Mesodermal cell (in vitro differentiated cells): ENCODE measurements at regions not wholly inside any gene's neighbourhood (a gene's known extent, or its start where the extent isn't known, plus 50 kb on each side); places are given as distances from the start of the nearest gene placed in this dataset.

Experiments
- H3K27ac ChIP-seq: 2 replicates; pipeline ENCODE4 v1.7.0; 2013; ENCODE audit warnings: mild to moderate bottlenecking, low read depth, low read length, moderate library complexity; ENCODE audit not compliant: severe bottlenecking
- H3K36me3 ChIP-seq: 2 replicates; pipeline ENCODE4 v1.7.1; 2013; ENCODE audit warnings: mild to moderate bottlenecking, low read length, moderate library complexity; ENCODE audit not compliant: control insufficient read depth, insufficient read depth
- H3K4me1 ChIP-seq: one replicate; pipeline ENCODE4 v1.7.1; 2013; ENCODE audit warnings: mild to moderate bottlenecking, low read length; ENCODE audit not compliant: insufficient read depth, control insufficient read depth, poor library complexity, severe bottlenecking
- H3K4me3 ChIP-seq: 2 replicates; pipeline ENCODE4 v1.7.0; 2013; ENCODE audit warnings: low read length, control low read depth, mild to moderate bottlenecking; ENCODE audit not compliant: insufficient read depth, poor library complexity, severe bottlenecking; ENCODE audit errors: extremely low read depth
- H3K9me3 ChIP-seq: 2 replicates; pipeline ENCODE4 v1.7.1; 2013; ENCODE audit warnings: mild to moderate bottlenecking, low read length, moderate library complexity; ENCODE audit not compliant: control insufficient read depth
- WGBS, 2 experiments: methylation state at CpG; one replicate each; pipeline ENCODE4 v1.1.5; 2013; ENCODE audit warnings: missing lambda C conversion rate in 2 of 2; ENCODE audit not compliant: insufficient coverage in 2 of 2; 5-methylcytosine and 5-hydroxymethylcytosine counted together

DNA sequence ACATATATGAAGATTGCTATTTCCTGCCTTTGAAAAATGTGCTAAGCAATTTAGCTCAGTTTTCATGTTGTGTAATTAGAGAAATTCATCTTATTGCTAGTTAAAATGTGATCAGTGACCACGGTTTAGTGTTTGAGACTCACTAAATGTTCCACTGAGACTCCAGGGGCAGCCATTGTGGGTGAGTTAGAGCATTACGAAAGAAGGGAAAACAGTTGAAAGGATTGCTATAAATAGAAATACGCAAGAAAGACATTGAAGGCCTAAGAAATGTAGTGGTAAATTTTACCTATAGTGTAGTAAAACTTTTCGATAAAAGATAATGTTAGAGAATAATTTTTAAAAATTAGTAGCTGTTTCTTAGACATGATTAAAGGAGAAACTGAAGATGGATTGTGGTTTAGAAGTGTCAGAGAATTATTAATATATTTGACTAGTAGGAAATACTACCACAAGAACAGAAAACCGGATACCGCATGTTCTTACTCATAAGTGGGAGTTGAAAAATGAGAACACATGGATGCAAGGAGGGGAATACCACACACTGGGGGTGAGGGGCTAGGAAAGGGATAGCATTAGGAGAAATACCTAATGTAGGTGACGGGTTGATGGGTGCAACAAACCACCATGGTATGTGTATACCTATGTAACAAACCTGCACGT lies 394.5 kb downstream of the SEMA3D start:
- Histone ChIP-seq H3K9me3 (peaks cover 3% of the 10 kb centered on the region), H3K36me3 (no peaks in the 10 kb centered on the region), H3K4me3 (no peak overlapping the region), H3K27ac (no peak overlapping the region), H3K4me1 (no peaks in the 10 kb centered on the region)
- WGBS, 2 experiments = 98 to 100% methylated on average over 4 to 5 of the region's 8 CpGs

DNA sequence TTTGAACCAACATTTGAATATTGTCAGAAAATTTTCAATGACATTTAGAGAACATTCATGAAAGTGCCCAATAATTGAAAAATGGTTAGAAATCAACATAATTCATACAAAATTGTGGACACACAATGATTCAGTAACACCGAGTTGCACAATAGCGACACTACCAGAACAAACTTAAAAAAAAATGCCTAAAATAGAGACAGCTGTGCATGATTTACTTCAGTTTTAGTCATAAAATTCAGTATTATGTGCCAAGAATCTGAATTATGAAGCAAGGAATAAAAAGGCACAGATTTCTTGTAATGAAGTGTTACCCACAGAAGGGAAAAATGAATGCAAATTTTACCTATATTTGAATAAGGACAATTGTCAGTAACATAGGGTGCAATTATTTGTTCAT lies 396.0 kb downstream of the SEMA3D start:
- Histone ChIP-seq H3K27ac (no peak overlapping the region), H3K4me3 (no peak overlapping the region)
- 92% methylated on average over 2 of the region's 2 CpGs; no CpG with 5 or more reads in 1 of the 2 experiments for WGBS, 2 experiments

DNA sequence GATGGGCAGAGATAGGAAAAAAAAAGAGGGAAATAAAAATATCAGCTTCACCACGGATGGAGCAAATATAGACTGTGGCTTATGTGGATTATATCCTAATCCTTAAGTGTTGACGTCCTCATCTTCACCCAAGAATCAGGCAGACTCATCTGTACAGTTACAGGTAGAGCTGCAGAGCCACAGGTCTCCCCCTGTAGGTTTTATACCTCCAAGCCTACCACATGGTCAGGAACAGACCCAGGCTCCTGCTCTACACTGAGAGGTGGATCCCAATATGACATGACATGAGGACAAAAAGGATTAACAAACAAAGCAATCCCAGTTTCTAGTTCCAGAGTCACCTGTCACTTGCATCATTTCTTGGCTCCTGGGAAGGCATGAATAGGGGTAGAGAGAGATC lies 400.8 kb downstream of the SEMA3D start:
- H3K27ac ChIP-seq = no peak overlapping the region
- no peaks in the 10 kb centered on the region for H3K9me3 ChIP-seq
- H3K36me3 ChIP-seq = no peaks in the 10 kb centered on the region
- no peaks in the 10 kb centered on the region for H3K4me1 ChIP-seq
- no peak overlapping the region for H3K4me3 ChIP-seq
- 100% methylated on average over 1 to 2 of the region's 2 CpGs for WGBS, 2 experiments

More for the DNA sequence above, 396.0 kb downstream of the SEMA3D start:
- Histone ChIP-seq H3K36me3 (no peaks in the 10 kb centered on the region), H3K4me1 (no peaks in the 10 kb centered on the region), H3K9me3 (peaks cover 3% of the 10 kb centered on the region)

DNA sequence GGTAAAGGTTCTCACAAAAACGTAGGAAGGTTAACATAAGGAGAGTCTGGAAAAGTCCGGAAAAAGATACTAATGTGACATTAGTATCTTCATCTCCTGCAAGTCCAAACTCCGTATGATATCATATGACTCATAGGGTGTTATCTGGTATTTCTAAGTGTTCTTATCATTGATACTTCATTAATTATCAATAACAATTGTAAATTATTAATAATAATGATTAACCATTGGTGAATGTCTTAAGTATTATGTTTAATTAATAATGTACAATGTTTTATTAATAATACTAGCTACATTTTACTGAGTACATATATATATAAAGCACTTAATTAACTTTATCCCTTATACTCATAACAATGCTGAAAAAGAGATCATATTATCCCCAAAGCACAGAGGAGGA lies 402.4 kb downstream of the SEMA3D start:
- Histone ChIP-seq H3K27ac (no peak overlapping the region), H3K36me3 (no peaks in the 10 kb centered on the region), H3K4me1 (no peaks in the 10 kb centered on the region), H3K4me3 (no peak overlapping the region), H3K9me3 (no peaks in the 10 kb centered on the region)
- WGBS, 2 experiments = 80% methylated on average over 1 of the region's 3 CpGs; no CpG with 5 or more reads in 1 of the 2 experiments

DNA sequence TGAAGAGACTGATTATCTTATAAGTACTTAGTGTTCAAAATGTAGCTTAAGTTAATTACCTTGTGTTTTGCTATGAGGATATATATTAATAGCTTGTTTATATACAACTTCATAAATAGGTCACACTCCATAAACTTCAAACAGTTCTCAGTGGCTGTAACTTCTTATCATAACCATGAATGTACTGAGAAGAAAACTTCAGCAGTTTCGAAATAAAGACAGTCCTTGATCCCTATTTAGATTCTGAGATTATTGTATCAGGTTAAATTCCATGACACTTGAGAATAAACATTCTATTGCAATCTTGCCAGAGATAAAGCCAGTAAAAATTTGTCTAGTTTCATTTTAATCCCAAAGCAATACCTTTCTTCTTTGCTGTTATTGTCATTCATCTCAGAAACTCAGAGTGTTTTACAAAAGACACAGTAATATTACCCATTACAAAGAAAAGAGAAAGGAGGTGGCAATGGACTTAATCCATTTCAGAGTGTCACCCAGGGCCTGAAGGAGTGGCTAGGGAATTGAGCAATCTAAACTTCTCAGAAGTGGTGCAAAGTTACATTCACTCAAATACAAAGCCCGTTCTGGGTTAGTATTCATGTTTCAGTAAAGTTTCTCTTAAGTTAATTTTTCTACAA lies 403.6 kb downstream of the SEMA3D start:
- no CpG with 5 or more reads among the region's 2 CpGs for WGBS, 2 experiments

DNA sequence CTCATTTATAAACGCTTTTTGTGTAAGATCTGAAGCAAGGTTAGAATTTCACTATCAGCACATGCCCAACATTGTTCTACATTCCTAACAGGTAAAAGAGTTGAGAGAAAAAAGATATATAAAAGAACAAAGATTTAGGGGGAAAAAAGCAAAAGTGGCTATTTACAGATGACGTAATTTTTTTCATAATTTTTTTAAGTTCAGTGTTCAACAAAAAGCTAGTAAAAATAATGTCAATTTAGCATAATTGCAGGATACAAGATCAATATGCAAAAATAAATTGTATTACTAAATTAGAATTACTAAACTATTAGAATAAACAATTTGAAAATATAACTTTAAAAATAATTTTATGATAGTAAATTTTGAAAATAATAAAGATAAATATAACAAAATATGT lies 405.0 kb downstream of the SEMA3D start:
- no CpG with 5 or more reads among the region's 2 CpGs for WGBS, 2 experiments
- no peak overlapping the region for H3K27ac ChIP-seq
- no peaks in the 10 kb centered on the region for H3K9me3 ChIP-seq
- H3K4me1 ChIP-seq = no peaks in the 10 kb centered on the region
- H3K36me3 ChIP-seq = no peaks in the 10 kb centered on the region
- no peak overlapping the region for H3K4me3 ChIP-seq

More for the DNA sequence above, 403.6 kb downstream of the SEMA3D start:
- H3K27ac ChIP-seq = no peak overlapping the region
- H3K9me3 ChIP-seq = no peaks in the 10 kb centered on the region
- no peaks in the 10 kb centered on the region for H3K4me1 ChIP-seq
- H3K36me3 ChIP-seq = no peaks in the 10 kb centered on the region
- no peak overlapping the region for H3K4me3 ChIP-seq

DNA sequence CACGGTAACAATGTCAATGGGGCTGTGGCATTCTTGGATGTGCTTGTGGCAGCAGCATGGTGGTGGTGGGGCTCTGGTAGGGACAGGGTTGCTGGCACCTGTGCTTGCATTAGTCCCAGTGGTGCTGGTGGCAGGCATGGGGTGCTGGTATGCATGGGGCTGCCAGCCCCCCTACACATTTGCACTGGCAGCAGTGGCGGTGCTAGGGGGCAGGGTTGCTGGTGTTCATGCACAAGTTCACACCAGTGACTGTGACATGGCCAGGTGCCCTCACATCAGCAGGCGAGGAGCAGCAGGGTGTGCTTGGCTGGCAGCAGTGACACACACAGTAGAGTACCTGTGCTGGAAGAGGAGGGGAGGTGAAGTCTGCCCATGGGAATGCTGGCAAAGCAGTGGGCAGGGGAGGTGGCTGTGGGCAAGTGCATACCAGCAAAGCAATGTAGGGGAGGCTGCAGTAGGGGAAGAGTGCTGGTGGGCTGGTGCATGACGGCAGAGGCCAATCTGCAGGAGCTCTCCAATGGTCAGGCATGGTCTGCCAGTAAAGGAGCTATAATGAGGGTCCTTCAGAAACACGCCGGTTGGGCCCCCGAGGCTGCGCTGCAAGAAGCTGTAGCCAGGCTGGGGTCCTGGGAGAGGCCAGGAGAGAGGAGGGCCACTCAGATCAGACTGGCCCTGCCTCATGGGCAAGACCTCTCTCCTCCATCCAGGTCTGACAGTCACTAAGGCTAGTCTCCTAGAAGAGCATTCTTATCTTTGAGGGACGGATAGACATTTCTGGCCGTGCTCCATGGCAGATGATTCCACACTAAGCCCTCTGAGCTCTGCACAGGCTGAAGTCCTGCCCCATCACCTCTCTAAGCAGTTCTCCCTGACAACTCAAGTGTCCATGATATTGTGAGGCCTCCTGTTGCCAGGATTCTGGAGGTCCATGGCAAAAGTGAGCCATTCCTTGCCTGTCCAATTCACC lies 406.4 kb downstream of the SEMA3D start:
- Histone ChIP-seq H3K4me1 (no peaks in the 10 kb centered on the region), H3K9me3 (no peaks in the 10 kb centered on the region), H3K27ac (no peak overlapping the region), H3K4me3 (no peak overlapping the region), H3K36me3 (no peaks in the 10 kb centered on the region)
- 94 to 96% methylated on average over 6 to 10 of the region's 10 CpGs for WGBS, 2 experiments

DNA sequence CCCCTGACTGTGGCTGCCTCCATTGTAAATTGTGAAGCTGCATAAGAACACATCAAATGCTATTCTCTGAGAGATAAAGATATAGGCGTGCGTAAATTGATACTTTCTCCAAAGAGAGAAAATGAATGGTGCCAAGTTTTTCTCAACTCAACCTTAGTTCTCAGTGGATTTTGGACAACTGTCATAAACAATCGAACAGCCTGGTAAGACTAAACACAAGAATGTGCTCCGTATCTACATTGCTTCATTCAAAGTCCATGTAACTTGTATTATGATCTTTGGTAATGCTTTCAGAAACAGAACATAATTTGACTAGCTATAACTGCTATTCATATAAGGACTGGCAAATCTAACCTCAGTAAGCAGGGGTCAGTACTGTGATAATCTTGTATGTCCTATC lies 429.1 kb downstream of the SEMA3D start:
- no CpG with 5 or more reads among the region's 4 CpGs for WGBS, 2 experiments
- no peaks in the 10 kb centered on the region for H3K36me3 ChIP-seq
- H3K27ac ChIP-seq = no peak overlapping the region

DNA sequence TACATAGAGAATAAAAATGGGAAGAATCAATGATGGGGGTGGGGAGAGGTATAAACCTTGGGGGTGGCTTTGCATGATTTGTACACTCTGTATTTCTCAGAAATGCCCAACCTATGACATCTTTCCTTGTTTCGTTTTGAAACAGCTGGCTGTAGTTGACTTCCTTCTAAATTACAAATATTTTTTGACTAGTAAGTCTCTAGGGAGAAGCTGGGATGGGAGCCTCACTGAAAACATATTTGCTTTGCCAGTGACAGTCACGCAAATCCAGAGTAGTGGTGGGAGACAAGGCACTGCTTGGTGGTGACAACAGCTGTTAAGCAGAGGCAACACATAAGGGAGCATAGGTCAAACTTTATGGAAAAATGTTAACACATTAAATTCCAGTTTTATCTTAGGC lies 440.5 kb downstream of the SEMA3D start:
- Histone ChIP-seq H3K4me3 (no peak overlapping the region), H3K4me1 (no peaks in the 10 kb centered on the region), H3K9me3 (no peaks in the 10 kb centered on the region), H3K27ac (no peak overlapping the region), H3K36me3 (no peaks in the 10 kb centered on the region)
- WGBS, 2 experiments = 83 to 100% methylated on average over 1 of the region's 2 CpGs

More for the DNA sequence above, 429.1 kb downstream of the SEMA3D start:
- no peaks in the 10 kb centered on the region for H3K4me1 ChIP-seq
- H3K4me3 ChIP-seq = no peak overlapping the region
- peaks cover 4% of the 10 kb centered on the region for H3K9me3 ChIP-seq

DNA sequence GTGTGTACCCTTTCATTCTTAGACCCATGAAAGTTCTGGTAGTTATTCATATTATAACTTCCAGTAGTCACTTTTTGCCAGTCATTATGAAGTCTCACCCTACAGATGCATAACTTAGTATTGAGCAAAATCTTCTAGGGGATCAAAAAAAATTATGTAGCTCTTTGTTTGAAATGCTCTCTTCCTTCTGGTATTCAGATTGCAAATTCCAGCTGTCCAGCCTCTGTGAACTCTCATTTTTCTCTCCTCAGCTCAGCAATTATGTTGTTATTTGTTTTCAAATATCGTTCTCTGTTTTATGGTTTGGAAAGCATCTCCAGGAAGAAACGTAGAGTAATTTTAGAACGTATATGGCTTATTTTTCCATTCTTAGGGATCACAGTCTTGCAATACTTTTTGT lies 442.5 kb downstream of the SEMA3D start:
- no peak overlapping the region for H3K27ac ChIP-seq
- no peaks in the 10 kb centered on the region for H3K4me1 ChIP-seq
- no peaks in the 10 kb centered on the region for H3K9me3 ChIP-seq
- H3K4me3 ChIP-seq = no peak overlapping the region
- WGBS, 2 experiments = no CpG with 5 or more reads among the region's 3 CpGs
- H3K36me3 ChIP-seq = no peaks in the 10 kb centered on the region
